PC-3 (cell line): ENCODE measurements at regions not wholly inside any gene's neighbourhood (a gene's known extent, or its start where the extent isn't known, plus 50 kb on each side); places are given as distances from the start of the nearest gene placed in this dataset.

Source experiments
- ATAC-seq: fragments of 200-7000 bp; cut with Tn5 transposase; 2 replicates; pipeline ENCODE4 v1.9.1; 2020; ENCODE audit warnings: mild to moderate bottlenecking, moderate library complexity
- BruUV-seq: library from RNA; stranded (reverse); fragments of 400-500 nt; replicated peaks from 2 replicates; lab custom pipeline; 2021; lab: Mats Ljungman, UMichigan
- CTCF ChIA-PET: fragments of 300-600 bp; sonication (Branson Sonifier 250); formaldehyde crosslinking; loops from one replicate; lab custom pipeline; 2022; ENCODE audit warnings: antibody characterized with exemption; lab: Charles Lee
- POLR2A ChIA-PET: fragments of 300-600 bp; sonication (Branson Sonifier 250); formaldehyde crosslinking; loops from one replicate; lab custom pipeline; 2022; ENCODE audit warnings: antibody characterized with exemption; ENCODE audit not compliant: unreplicated experiment; lab: Charles Lee
- DNase-seq: peaks from one replicate; pipeline ENCODE4 v3.0.0-alpha.2; 2015
- H2AFZ ChIP-seq: fragments of 300-600 bp; sonication (generic); 2 replicates; pipeline ENCODE4 v1.6.0; 2016; ENCODE audit warnings: antibody characterized with exemption, low read length
- H3F3A ChIP-seq: fragments of 300-600 bp; sonication (generic); one replicate; pipeline ENCODE4 v1.6.0; 2017; ENCODE audit warnings: antibody characterized with exemption, low read length, control low read depth, mild to moderate bottlenecking; ENCODE audit not compliant: unreplicated experiment
- H3K27ac ChIP-seq: fragments of 300-600 bp; sonication (generic); 2 replicates; pipeline ENCODE4 v1.5.1; 2016; ENCODE audit warnings: mild to moderate bottlenecking, low read length
- H3K27me3 ChIP-seq: fragments of 300-600 bp; sonication (generic); 2 replicates; pipeline ENCODE4 v1.6.1; 2016; ENCODE audit warnings: low read length, mixed read lengths
- H3K36me3 ChIP-seq: fragments of 300-600 bp; sonication (generic); 2 replicates; pipeline ENCODE4 v1.6.1; 2016; ENCODE audit warnings: low read depth, mixed run types, low read length, mixed read lengths
- H3K4me1 ChIP-seq: fragments of 300-600 bp; sonication (generic); 2 replicates; pipeline ENCODE4 v1.5.1; 2016; ENCODE audit warnings: low read length; ENCODE audit not compliant: insufficient read depth
- H3K4me2 ChIP-seq: fragments of 300-600 bp; sonication (generic); 2 replicates; pipeline ENCODE4 v1.6.0; 2016; ENCODE audit warnings: low read length
- H3K4me3 ChIP-seq: fragments of 300-600 bp; sonication (generic); 2 replicates; pipeline ENCODE4 v1.5.1; 2016; ENCODE audit warnings: mild to moderate bottlenecking, low read length, mixed read lengths
- H3K79me2 ChIP-seq: fragments of 300-600 bp; sonication (generic); 2 replicates; pipeline ENCODE4 v1.6.1; 2017; ENCODE audit warnings: low read length, mixed read lengths
- H3K9ac ChIP-seq: fragments of 300-600 bp; sonication (generic); 2 replicates; pipeline ENCODE4 v1.6.0; 2016; ENCODE audit warnings: mild to moderate bottlenecking, low read length
- H3K9me2 ChIP-seq: fragments of 300-600 bp; sonication (generic); replicated peaks from 2 replicates; pipeline ENCODE4 v1.6.1; 2016; ENCODE audit warnings: mixed run types, low read length, mixed read lengths
- H3K9me3 ChIP-seq: fragments of 300-600 bp; sonication (generic); 2 replicates; pipeline ENCODE4 v1.6.1; 2016; ENCODE audit warnings: low read length, mixed read lengths
- H4K20me1 ChIP-seq: fragments of 300-600 bp; sonication (generic); 2 replicates; pipeline ENCODE4 v1.6.1; 2016; ENCODE audit warnings: low read length, mixed read lengths
- EZH2 ChIP-seq: fragments of 300-600 bp; sonication (generic); IDR thresholded peaks from one replicate; pipeline ENCODE4 v1.6.1; 2017; ENCODE audit warnings: antibody characterized with exemption, mild to moderate bottlenecking, low read length; ENCODE audit not compliant: unreplicated experiment
- EZH2phosphoT487 ChIP-seq: fragments of 300-600 bp; sonication (generic); IDR thresholded peaks from 2 replicates; pipeline ENCODE4 v1.6.1; 2018; ENCODE audit warnings: mild to moderate bottlenecking, antibody characterized with exemption, low read length, borderline replicate concordance
- intact Hi-C: fragments of 100-400 bp; cut with micrococcal nuclease; formaldehyde crosslinking; loops from 2 replicates; pipeline ENCODE4 v1.9.0; 2023
- TF ChIP-seq, protein P1 (sequence below): fragments of 300-600 bp; sonication (generic); conservative IDR thresholded peaks from 2 replicates; pipeline ENCODE4 v1.5.1; 2017; ENCODE audit warnings: antibody characterized with exemption, low read depth, mild to moderate bottlenecking, low read length

GRCh38 chr18:78649421-78649820 lies 330.2 kb upstream of the SALL3 start:
- Histone ChIP-seq H3F3A (no peaks in the 10 kb centered on the region), H3K9me3 (peaks cover 4% of the 10 kb centered on the region; the same call in 1 of the 2 replicates), H3K36me3 (no peaks in the 10 kb centered on the region), H2AFZ (no peak overlapping the region), H3K9ac (no peak overlapping the region), H3K27ac (no peak overlapping the region), H3K4me1 (no peaks in the 10 kb centered on the region), H3K4me3 (no peak overlapping the region), H3K9me2 (no peaks in the 10 kb centered on the region), H3K79me2 (no peaks in the 10 kb centered on the region), H4K20me1 (no peaks in the 10 kb centered on the region), H3K27me3 (no peaks in the 10 kb centered on the region), H3K4me2 (no peak overlapping the region)
- no peak for ATAC-seq
- no peak for TF ChIP-seq EZH2
- TF ChIP-seq EZH2phosphoT487, result no peak
- TF ChIP-seq, protein P1, sequence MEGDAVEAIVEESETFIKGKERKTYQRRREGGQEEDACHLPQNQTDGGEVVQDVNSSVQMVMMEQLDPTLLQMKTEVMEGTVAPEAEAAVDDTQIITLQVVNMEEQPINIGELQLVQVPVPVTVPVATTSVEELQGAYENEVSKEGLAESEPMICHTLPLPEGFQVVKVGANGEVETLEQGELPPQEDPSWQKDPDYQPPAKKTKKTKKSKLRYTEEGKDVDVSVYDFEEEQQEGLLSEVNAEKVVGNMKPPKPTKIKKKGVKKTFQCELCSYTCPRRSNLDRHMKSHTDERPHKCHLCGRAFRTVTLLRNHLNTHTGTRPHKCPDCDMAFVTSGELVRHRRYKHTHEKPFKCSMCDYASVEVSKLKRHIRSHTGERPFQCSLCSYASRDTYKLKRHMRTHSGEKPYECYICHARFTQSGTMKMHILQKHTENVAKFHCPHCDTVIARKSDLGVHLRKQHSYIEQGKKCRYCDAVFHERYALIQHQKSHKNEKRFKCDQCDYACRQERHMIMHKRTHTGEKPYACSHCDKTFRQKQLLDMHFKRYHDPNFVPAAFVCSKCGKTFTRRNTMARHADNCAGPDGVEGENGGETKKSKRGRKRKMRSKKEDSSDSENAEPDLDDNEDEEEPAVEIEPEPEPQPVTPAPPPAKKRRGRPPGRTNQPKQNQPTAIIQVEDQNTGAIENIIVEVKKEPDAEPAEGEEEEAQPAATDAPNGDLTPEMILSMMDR, result no peak
- POLR2A ChIA-PET, result no interaction called here
- no peak for DNase-seq
- intact Hi-C loops, result no loop called here
- CTCF ChIA-PET, result no interaction called here
- BruUV-seq, result no TSS peak

DNA sequence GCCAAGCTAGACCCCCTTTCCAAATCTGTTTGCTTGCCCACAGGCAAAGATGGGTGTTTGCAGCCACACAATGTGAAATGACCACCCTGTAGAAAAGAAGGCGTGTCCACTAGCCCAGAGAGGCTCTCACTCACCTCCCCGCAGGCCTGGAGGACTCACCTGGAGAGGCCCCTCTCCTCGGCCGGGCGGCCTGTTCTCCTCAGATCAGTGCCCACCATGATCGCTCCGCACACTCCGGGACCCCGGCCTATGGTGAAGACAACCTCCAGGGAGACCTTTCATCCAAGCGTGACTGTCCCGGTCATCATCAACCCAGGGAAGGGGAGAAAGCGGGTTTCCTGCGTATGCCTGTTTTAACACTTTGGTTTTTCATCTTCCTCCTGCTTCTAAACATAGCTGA lies 328.7 kb upstream of the SALL3 start:
- Histone ChIP-seq H3K9me3 (peaks cover 4% of the 10 kb centered on the region; the same call in 1 of the 2 replicates), H3K4me1 (no peaks in the 10 kb centered on the region), H3K4me2 (no peak overlapping the region), H3F3A (no peaks in the 10 kb centered on the region), H3K9ac (no peak overlapping the region), H3K79me2 (no peaks in the 10 kb centered on the region), H4K20me1 (no peaks in the 10 kb centered on the region), H3K27ac (no peak overlapping the region), H2AFZ (no peak overlapping the region), H3K9me2 (no peaks in the 10 kb centered on the region), H3K4me3 (no peak overlapping the region), H3K36me3 (no peaks in the 10 kb centered on the region), H3K27me3 (no peaks in the 10 kb centered on the region)
- ATAC-seq (no peak), DNase-seq (no peak)
- TF ChIP-seq, protein P1, result no peak
- no peak for TF ChIP-seq EZH2
- TF ChIP-seq EZH2phosphoT487, result no peak
- POLR2A ChIA-PET, result no interaction called here
- no TSS peak for BruUV-seq
- CTCF ChIA-PET, result no interaction called here
- intact Hi-C loops, result no loop called here

GRCh38 chr18:78652001-78652545 lies 327.5 kb upstream of the SALL3 start:
- POLR2A ChIA-PET, result no interaction called here
- no peak overlapping the region for H3K4me3 ChIP-seq
- H3K27me3 ChIP-seq, result no peaks in the 10 kb centered on the region
- intact Hi-C loops, result no loop called here
- no peak overlapping the region for H3K4me2 ChIP-seq
- TF ChIP-seq, protein P1, result no peak
- TF ChIP-seq EZH2 (no peak), EZH2phosphoT487 (no peak)
- no TSS peak for BruUV-seq
- no peak for DNase-seq
- H3K9me2 ChIP-seq, result no peaks in the 10 kb centered on the region
- no peaks in the 10 kb centered on the region for H3K4me1 ChIP-seq
- ATAC-seq, result no peak
- no peaks in the 10 kb centered on the region for H3F3A ChIP-seq
- no peak overlapping the region for H3K9ac ChIP-seq
- CTCF ChIA-PET, result no interaction called here
- H4K20me1 ChIP-seq, result no peaks in the 10 kb centered on the region
- H3K9me3 ChIP-seq, result peaks cover 4% of the 10 kb centered on the region; the same call in 1 of the 2 replicates
- H2AFZ ChIP-seq, result no peak overlapping the region
- no peaks in the 10 kb centered on the region for H3K36me3 ChIP-seq
- no peak overlapping the region for H3K27ac ChIP-seq
- H3K79me2 ChIP-seq, result no peaks in the 10 kb centered on the region
